ENCODE measurements at regions not wholly inside any gene's neighbourhood (a gene's known extent, or its start where the extent isn't known, plus 50 kb on each side); places are given as distances from the start of the nearest gene placed in this dataset.

DNA sequence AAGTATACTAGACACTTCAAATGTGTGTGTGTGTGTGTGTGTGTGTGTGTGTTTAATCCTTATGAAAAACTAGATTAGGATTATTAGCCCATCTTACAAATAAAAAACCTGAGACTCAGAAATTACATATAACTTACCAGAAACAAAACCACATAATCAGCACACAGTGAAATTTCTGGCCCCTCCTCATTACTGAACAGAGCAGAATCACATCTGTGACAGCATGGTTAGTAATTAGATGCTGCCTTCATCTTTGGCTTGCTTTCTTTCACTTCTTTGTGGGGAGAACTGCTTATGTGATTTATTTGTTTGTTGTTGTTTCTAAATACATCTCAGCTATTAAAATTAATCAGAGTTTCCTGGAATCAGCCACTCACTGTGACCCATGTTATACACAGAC, 267.1 kb downstream of the TENT5A start:
- no peaks in the 10 kb centered on the region for H3K79me2 ChIP-seq (ENCODE audit: insufficient read depth)
- no peaks in the 10 kb centered on the region for H3F3A ChIP-seq (ENCODE audit: insufficient read depth)
- H3K27ac ChIP-seq, result no peak overlapping the region
- no peaks in the 10 kb centered on the region for H3K36me3 ChIP-seq (ENCODE audit: low read depth)
- no peak for DNase-seq
- H3K9me3 ChIP-seq (ENCODE audit: low read depth), result no peaks in the 10 kb centered on the region
- H4K20me1 ChIP-seq (ENCODE audit: insufficient read depth), result no peaks in the 10 kb centered on the region
- in situ Hi-C loops (cut with MboI), result no loop called here
- TF ChIP-seq EZH2phosphoT487 (IDR thresholded peaks at IDR 0.05; ENCODE audit: insufficient read depth, low read depth) (no peak), EZH2 (IDR thresholded peaks at IDR 0.05; ENCODE audit: insufficient read depth, poor library complexity, severe bottlenecking) (no peak)
- no peaks in the 10 kb centered on the region for H3K27me3 ChIP-seq (replicated peaks; ENCODE audit: insufficient read depth)
- no peak overlapping the region for H3K4me2 ChIP-seq (ENCODE audit: unreplicated experiment)
- H3K4me3 ChIP-seq, result no peak overlapping the region
- no peaks in the 10 kb centered on the region for H3K9me2 ChIP-seq (ENCODE audit: insufficient read depth)
- H3K4me1 ChIP-seq (ENCODE audit: insufficient read depth), result no peaks in the 10 kb centered on the region
- H3K9ac ChIP-seq, result no peak overlapping the region
- no peak overlapping the region for H2AFZ ChIP-seq

- no peak overlapping the region for H3K4me3 ChIP-seq
- no peak overlapping the region for H2AFZ ChIP-seq
- H3K27me3 ChIP-seq (replicated peaks; ENCODE audit: insufficient read depth), result no peaks in the 10 kb centered on the region
- no peaks in the 10 kb centered on the region for H4K20me1 ChIP-seq (ENCODE audit: insufficient read depth)
- no peaks in the 10 kb centered on the region for H3F3A ChIP-seq (ENCODE audit: insufficient read depth)
- no peak overlapping the region for H3K4me2 ChIP-seq (ENCODE audit: unreplicated experiment)
- H3K4me1 ChIP-seq (ENCODE audit: insufficient read depth), result no peaks in the 10 kb centered on the region
- H3K9me3 ChIP-seq (ENCODE audit: low read depth), result no peaks in the 10 kb centered on the region
- H3K79me2 ChIP-seq (ENCODE audit: insufficient read depth), result no peaks in the 10 kb centered on the region
- H3K9ac ChIP-seq, result no peak overlapping the region
- no peak for TF ChIP-seq EZH2 (IDR thresholded peaks at IDR 0.05; ENCODE audit: insufficient read depth, poor library complexity, severe bottlenecking)
- no peak for TF ChIP-seq EZH2phosphoT487 (IDR thresholded peaks at IDR 0.05; ENCODE audit: insufficient read depth, low read depth)
- in situ Hi-C loops (cut with MboI), result no loop called here
- H3K36me3 ChIP-seq (ENCODE audit: low read depth), result no peaks in the 10 kb centered on the region
- no peaks in the 10 kb centered on the region for H3K9me2 ChIP-seq (ENCODE audit: insufficient read depth)
- H3K27ac ChIP-seq, result no peak overlapping the region
- no peak for DNase-seq
Measured at GRCh38 chr6:81484251-81484650, 268.2 kb downstream of the TENT5A start.

DNA sequence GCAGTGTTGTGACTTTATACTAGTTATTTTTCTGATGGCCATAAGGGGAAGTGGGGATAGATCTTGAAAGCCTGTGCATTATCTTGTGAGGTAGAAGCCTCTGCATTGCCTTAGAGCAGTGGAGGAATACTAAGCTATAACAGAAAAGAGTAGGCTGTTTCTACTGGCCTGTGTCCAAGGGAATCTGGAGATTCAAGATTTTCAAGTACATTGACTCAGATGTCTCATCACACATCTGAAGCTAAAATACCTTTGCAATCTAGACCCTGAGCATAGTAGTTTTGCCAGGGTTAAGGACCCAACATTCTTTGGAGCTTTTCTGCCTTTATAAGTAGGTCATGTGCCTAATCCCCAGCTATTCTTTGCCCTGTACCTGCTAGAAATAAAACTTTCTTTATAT, 272.3 kb downstream of the TENT5A start:
- Histone ChIP-seq H3K4me1 (ENCODE audit: insufficient read depth) (peaks cover 8% of the 10 kb centered on the region; the same call in 1 of the 2 replicates), H3K4me2 (ENCODE audit: unreplicated experiment) (no peak overlapping the region), H3K9ac (no peak overlapping the region), H3K4me3 (no peak overlapping the region), H3K27ac (no peak overlapping the region), H3K36me3 (ENCODE audit: low read depth) (no peaks in the 10 kb centered on the region), H3K79me2 (ENCODE audit: insufficient read depth) (no peaks in the 10 kb centered on the region), H4K20me1 (ENCODE audit: insufficient read depth) (no peaks in the 10 kb centered on the region), H3K9me3 (ENCODE audit: low read depth) (no peaks in the 10 kb centered on the region), H3F3A (ENCODE audit: insufficient read depth) (no peaks in the 10 kb centered on the region), H2AFZ (no peak overlapping the region), H3K9me2 (ENCODE audit: insufficient read depth) (no peaks in the 10 kb centered on the region), H3K27me3 (replicated peaks; ENCODE audit: insufficient read depth) (no peaks in the 10 kb centered on the region)
- peak; percentile 13 for DNase-seq
- TF ChIP-seq EZH2 (IDR thresholded peaks at IDR 0.05; ENCODE audit: insufficient read depth, poor library complexity, severe bottlenecking) (no peak), EZH2phosphoT487 (IDR thresholded peaks at IDR 0.05; ENCODE audit: insufficient read depth, low read depth) (no peak)
- in situ Hi-C loops (cut with MboI), result no loop called here

GRCh38 chr6:81476881-81477280, 275.6 kb downstream of the TENT5A start:
- 0 out of 2 replicates have a peak overlapping the region, but pooled peaks have one; percentile 14 for H3K27ac ChIP-seq
- H3K4me2 ChIP-seq (ENCODE audit: unreplicated experiment), result peak overlapping the region; percentile 2
- H4K20me1 ChIP-seq (ENCODE audit: insufficient read depth), result no peaks in the 10 kb centered on the region
- H3K4me3 ChIP-seq, result no peak overlapping the region
- no peaks in the 10 kb centered on the region for H3K79me2 ChIP-seq (ENCODE audit: insufficient read depth)
- H3K27me3 ChIP-seq (replicated peaks; ENCODE audit: insufficient read depth), result no peaks in the 10 kb centered on the region
- H3K9me3 ChIP-seq (ENCODE audit: low read depth), result no peaks in the 10 kb centered on the region
- peak; percentile 90 for DNase-seq
- no peak overlapping the region for H3K9ac ChIP-seq
- H2AFZ ChIP-seq, result no peak overlapping the region
- no peaks in the 10 kb centered on the region for H3F3A ChIP-seq (ENCODE audit: insufficient read depth)
- in situ Hi-C loops (cut with MboI), result no loop called here
- TF ChIP-seq EZH2phosphoT487 (IDR thresholded peaks at IDR 0.05; ENCODE audit: insufficient read depth, low read depth) (no peak), EZH2 (IDR thresholded peaks at IDR 0.05; ENCODE audit: insufficient read depth, poor library complexity, severe bottlenecking) (no peak)
- H3K9me2 ChIP-seq (ENCODE audit: insufficient read depth), result no peaks in the 10 kb centered on the region
- H3K36me3 ChIP-seq (ENCODE audit: low read depth), result no peaks in the 10 kb centered on the region
- H3K4me1 ChIP-seq (ENCODE audit: insufficient read depth), result peaks cover 8% of the 10 kb centered on the region; the same call in 1 of the 2 replicates

GRCh38 chr6:81475646-81476045, 276.8 kb downstream of the TENT5A start:
- no peak overlapping the region for H3K4me2 ChIP-seq (ENCODE audit: unreplicated experiment)
- no peaks in the 10 kb centered on the region for H4K20me1 ChIP-seq (ENCODE audit: insufficient read depth)
- peaks cover 8% of the 10 kb centered on the region; the same call in 1 of the 2 replicates for H3K4me1 ChIP-seq (ENCODE audit: insufficient read depth)
- TF ChIP-seq EZH2 (IDR thresholded peaks at IDR 0.05; ENCODE audit: insufficient read depth, poor library complexity, severe bottlenecking), result no peak
- TF ChIP-seq EZH2phosphoT487 (IDR thresholded peaks at IDR 0.05; ENCODE audit: insufficient read depth, low read depth), result no peak
- no peaks in the 10 kb centered on the region for H3K9me2 ChIP-seq (ENCODE audit: insufficient read depth)
- no peaks in the 10 kb centered on the region for H3K9me3 ChIP-seq (ENCODE audit: low read depth)
- H2AFZ ChIP-seq, result no peak overlapping the region
- 54 to 55% methylated on average over 2 of the region's 2 CpGs for WGBS, 2 experiments (ENCODE audit: low coverage in 1 of 2, low lambda C conversion rate in 2 of 2, missing lambda C conversion rate in 2 of 2)
- no peak overlapping the region for H3K27ac ChIP-seq
- H3K36me3 ChIP-seq (ENCODE audit: low read depth), result no peaks in the 10 kb centered on the region
- H3K9ac ChIP-seq, result no peak overlapping the region
- in situ Hi-C loops (cut with MboI), result no loop called here
- H3K27me3 ChIP-seq (replicated peaks; ENCODE audit: insufficient read depth), result no peaks in the 10 kb centered on the region
- no peaks in the 10 kb centered on the region for H3K79me2 ChIP-seq (ENCODE audit: insufficient read depth)
- DNase-seq, result peak; percentile 64
- no peaks in the 10 kb centered on the region for H3F3A ChIP-seq (ENCODE audit: insufficient read depth)
- H3K4me3 ChIP-seq, result no peak overlapping the region

Data from GM23248 (cell line).